LNCAP (cell line): ENCODE measurements at regions not wholly inside any gene's neighbourhood (a gene's known extent, or its start where the extent isn't known, plus 50 kb on each side); places are given as distances from the start of the nearest gene placed in this dataset.

Experiments
- TF ChIP-seq, protein P1 (sequence below): fragments of 450-650 bp; IDR thresholded peaks from 2 replicates; pipeline ENCODE4 v1.5.1; 2017; ENCODE audit warnings: mild to moderate bottlenecking

DNA sequence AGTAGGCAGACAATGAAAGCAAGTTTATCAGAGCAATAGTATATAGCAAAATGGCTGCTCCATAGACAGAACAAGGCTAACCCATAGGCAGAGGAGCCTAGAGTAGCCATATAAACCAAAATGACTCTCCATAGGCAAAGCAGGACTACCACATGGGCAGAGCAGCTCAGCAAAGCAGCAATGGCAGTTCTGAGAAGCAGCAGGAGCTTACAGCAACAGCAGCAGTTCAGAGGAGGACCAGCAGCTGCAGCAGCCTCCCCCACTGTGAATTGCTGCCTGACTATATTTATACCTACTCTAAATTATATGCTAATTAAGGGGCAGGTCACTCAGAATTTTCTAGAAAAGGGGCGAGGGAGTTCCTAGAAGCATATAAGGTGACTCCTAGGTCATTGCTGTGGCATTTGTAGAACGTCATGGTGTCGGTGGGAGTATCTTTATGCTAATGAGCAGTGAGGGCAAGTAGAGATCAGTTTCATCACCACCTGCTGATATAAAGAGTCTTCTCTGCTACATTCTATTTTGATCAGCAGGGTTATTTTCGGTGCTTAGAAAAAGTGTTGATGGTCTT lies 1115.5 kb downstream of the DTWD2 start:
- TF ChIP-seq, protein P1, sequence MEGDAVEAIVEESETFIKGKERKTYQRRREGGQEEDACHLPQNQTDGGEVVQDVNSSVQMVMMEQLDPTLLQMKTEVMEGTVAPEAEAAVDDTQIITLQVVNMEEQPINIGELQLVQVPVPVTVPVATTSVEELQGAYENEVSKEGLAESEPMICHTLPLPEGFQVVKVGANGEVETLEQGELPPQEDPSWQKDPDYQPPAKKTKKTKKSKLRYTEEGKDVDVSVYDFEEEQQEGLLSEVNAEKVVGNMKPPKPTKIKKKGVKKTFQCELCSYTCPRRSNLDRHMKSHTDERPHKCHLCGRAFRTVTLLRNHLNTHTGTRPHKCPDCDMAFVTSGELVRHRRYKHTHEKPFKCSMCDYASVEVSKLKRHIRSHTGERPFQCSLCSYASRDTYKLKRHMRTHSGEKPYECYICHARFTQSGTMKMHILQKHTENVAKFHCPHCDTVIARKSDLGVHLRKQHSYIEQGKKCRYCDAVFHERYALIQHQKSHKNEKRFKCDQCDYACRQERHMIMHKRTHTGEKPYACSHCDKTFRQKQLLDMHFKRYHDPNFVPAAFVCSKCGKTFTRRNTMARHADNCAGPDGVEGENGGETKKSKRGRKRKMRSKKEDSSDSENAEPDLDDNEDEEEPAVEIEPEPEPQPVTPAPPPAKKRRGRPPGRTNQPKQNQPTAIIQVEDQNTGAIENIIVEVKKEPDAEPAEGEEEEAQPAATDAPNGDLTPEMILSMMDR: no peak

GRCh38 chr5:117869596-117869995 lies 1118.8 kb downstream of the DTWD2 start:
- TF ChIP-seq, protein P1: no peak

DNA sequence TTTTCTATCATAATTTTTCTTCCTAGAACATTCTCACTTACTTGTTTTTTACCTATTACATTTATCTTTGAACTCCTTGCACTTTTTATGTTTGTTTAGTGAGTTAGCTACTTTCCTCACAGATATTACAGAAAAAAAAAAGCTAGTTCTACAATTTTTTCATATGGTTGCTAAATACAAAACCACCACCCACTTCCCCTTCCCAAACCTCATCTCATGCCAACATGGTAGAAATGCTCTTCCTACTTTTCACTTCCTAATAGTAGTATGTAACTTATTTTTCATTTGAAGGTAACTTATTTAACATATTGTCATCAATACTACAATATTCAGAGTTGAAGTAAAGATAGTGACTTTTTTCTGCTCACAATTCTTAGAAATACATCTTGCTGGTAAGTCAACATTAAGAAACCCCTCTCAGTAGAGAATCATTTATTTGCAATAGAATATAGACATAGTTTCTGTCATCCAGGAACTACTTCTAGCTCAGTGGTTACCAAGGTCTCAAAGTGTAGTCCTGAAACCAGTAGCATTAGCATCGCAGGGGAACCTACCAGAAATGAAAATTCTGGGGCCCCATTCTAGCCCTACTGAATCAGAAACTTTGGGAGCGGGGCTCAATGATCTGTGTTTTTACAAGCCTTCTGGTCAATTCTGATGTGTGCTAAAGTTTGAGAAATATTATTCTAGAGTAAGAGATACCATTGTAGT lies 1124.6 kb downstream of the DTWD2 start:
- TF ChIP-seq, protein P1: no peak

- TF ChIP-seq, protein P1: no peak
These were observed 1127.8 kb downstream of the DTWD2 start for GRCh38 chr5:117860550-117860949.

GRCh38 chr5:117859176-117859575 lies 1129.2 kb downstream of the DTWD2 start:
- TF ChIP-seq, protein P1: no peak

GRCh38 chr5:117856713-117857112 lies 1131.6 kb downstream of the DTWD2 start:
- TF ChIP-seq, protein P1: no peak

DNA sequence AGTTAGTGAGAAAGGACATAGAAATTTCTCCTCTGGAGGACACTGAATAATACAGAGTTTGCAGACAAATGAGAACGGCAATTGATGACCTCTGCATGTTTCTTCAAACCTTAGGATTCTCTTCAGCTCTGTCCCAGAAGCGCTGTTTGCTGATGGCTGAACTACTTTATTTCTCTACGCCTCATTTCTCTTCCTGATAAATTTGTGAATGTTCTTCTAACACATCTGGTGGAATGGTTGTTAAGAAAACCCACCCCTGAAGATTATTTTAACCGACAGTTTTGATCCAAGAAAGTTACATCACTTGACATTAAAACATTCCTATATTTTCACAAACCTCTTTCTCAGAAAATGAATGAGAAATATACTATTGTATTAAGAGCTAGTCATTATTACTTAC lies 1150.6 kb downstream of the DTWD2 start:
- TF ChIP-seq, protein P1: no peak
